ENCODE measurements at regions not wholly inside any gene's neighbourhood (a gene's known extent, or its start where the extent isn't known, plus 50 kb on each side); places are given as distances from the start of the nearest gene placed in this dataset.

DNA sequence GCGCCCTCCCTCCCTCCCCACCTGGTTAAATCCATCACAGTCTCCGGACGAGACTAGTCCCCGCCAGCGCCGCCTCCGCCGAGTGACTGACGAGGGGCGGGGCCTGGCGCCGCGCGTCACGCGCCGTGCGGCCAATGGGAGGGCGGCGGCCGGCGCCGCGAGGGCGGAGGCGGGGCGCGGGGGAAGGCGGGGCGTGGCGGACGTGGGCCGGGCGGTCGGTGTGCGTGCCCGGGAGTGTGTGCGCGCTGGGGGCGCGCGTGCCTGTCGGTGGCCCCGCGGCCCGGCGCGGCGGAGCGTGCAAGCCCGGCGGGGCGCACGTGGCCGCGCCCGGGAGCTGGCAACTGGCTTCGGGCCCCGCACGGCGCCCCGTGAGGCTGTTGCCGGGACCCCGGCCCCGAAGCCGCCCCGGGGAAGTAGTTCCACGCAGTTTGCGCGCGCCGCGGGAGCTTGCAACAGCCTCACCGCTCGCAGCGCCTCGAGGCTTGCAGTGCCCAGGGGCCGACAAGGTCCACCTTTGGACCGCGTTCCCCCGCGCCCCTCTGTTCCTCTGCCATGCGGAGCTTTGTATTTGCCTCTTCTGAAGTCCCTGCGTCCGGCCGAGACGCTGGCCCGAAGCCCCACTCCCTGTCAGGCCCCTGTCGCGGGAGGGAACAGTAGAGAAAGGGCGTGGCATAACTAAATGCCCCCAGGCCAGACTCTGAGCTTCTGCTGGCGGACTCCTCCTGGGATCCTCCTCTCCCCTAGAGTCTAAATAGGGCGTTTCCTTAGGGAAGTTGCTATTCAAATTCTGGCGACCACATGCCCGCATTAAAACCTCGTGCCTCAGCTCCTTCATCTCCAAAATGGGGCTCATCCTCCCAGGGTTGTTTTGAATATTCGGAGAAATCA lies 400.9 kb downstream of the SHQ1 start:
- Histone ChIP-seq H3K4me3 (ENCODE audit: low read depth, low read length, poor library complexity, severe bottlenecking) (peak overlapping the region; percentile 58), H3K36me3 (ENCODE audit: insufficient read depth, low read length, poor library complexity, severe bottlenecking) (no peaks in the 10 kb centered on the region), H3K9me3 (ENCODE audit: low read depth, low read length, poor library complexity, severe bottlenecking) (no peaks in the 10 kb centered on the region), H3K27me3 (replicated peaks; ENCODE audit: insufficient read depth, low read depth, low read length, poor library complexity) (no peaks in the 10 kb centered on the region), H3K27ac (ENCODE audit: low read depth, low read length, poor library complexity, severe bottlenecking) (no peak overlapping the region), H3K4me1 (ENCODE audit: insufficient read depth, low read length, poor library complexity, severe bottlenecking) (no peaks in the 10 kb centered on the region)
- intact Hi-C loops (cut with micrococcal nuclease; ENCODE audit: unreplicated experiment): loop anchor here (10.0 kb wide), 1 partner anchor 377 kb away; no protein-coding TSS in a partner anchor
- CTCF ChIA-PET: no interaction called here
- peak; percentile 84 for DNase-seq (ENCODE audit: low spot score)
- TF ChIP-seq CTCF (conservative IDR thresholded peaks at IDR 0.05; ENCODE audit: low read depth, low read length): no peak
- TF ChIP-seq EZH2 (IDR thresholded peaks at IDR 0.05; ENCODE audit: borderline replicate concordance, low read depth, low read length, poor library complexity, severe bottlenecking): no peak
- POLR2A ChIA-PET (ENCODE audit: low non-redundant PET): no interaction called here
- no TSS peak for BruUV-seq (replicated peaks)

DNA sequence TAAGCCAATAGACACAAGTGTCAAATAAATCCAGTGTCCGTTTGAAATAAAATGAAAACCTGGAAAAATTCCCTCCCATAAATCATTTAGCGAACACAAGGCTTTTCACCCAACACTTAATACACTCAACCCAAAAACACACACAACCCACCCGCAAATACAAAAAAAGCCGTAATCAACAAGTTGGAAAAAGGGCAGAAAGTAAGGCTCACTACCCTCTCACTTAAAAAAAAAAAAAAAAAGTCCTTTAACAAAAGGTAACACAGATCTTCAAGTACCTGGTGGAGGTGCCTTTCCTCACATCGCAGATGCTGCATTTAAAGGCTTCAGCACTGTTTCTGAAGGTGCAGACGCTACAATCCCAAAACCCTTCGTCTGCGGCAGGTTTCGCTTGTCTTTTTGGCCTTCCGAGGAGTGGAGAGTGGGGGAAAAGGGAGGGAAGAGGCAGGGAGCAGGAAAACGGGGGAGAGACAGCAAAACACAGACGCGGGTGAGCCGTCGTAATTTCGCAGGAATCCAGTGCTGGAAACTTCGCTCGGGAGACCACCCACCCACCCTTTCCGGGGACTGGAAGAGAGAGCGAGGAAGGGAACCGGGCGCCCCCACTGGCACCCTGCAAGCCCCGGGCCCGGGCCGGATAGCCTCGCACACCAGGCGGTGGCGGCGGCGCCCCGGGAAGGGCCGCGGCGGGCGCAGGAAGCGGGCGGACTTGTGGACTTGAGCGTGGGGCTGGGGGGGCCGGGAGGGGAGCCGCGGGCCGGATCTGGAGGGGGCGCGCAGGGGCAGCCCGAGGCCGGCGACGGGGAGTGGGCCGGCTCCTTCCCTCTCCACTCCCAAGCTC lies 401.8 kb downstream of the SHQ1 start, which contains the start of gene RYBP:
Gene RYBP, minus strand, starts transcription at position 404 of the 841 bp plus-strand sequence.
- TF ChIP-seq CTCF (conservative IDR thresholded peaks at IDR 0.05; ENCODE audit: low read depth, low read length): no peak
- TF ChIP-seq EZH2 (IDR thresholded peaks at IDR 0.05; ENCODE audit: borderline replicate concordance, low read depth, low read length, poor library complexity, severe bottlenecking): no peak
- ChIA-PET POLR2A (ENCODE audit: low non-redundant PET) (no interaction called here), CTCF (no interaction called here)
- H3K9me3 ChIP-seq (ENCODE audit: low read depth, low read length, poor library complexity, severe bottlenecking): no peaks in the 10 kb centered on the region
- H3K4me1 ChIP-seq (ENCODE audit: insufficient read depth, low read length, poor library complexity, severe bottlenecking): no peaks in the 10 kb centered on the region
- no peaks in the 10 kb centered on the region for H3K27me3 ChIP-seq (replicated peaks; ENCODE audit: insufficient read depth, low read depth, low read length, poor library complexity)
- no peaks in the 10 kb centered on the region for H3K36me3 ChIP-seq (ENCODE audit: insufficient read depth, low read length, poor library complexity, severe bottlenecking)
- no TSS peak for BruUV-seq (replicated peaks)
- peak within 1 kb of the TSS; percentile 70 for H3K27ac ChIP-seq (ENCODE audit: low read depth, low read length, poor library complexity, severe bottlenecking)
- peak within 1 kb of the TSS; percentile 58 for H3K4me3 ChIP-seq (ENCODE audit: low read depth, low read length, poor library complexity, severe bottlenecking)
- intact Hi-C loops (cut with micrococcal nuclease; ENCODE audit: unreplicated experiment): loop anchor here (10.0 kb wide), 1 partner anchor 378 kb away; no protein-coding TSS in a partner anchor
- peak; percentile 42 for DNase-seq (ENCODE audit: low spot score)

GRCh38 chr3:72445827-72446217 lies 402.4 kb downstream of the SHQ1 start:
- DNase-seq (ENCODE audit: low spot score): no peak
- BruUV-seq (replicated peaks): TSS peak; percentile 58
- H3K4me3 ChIP-seq (ENCODE audit: low read depth, low read length, poor library complexity, severe bottlenecking): peak overlapping the region; percentile 58
- H3K27ac ChIP-seq (ENCODE audit: low read depth, low read length, poor library complexity, severe bottlenecking): no peak overlapping the region
- intact Hi-C loops (cut with micrococcal nuclease; ENCODE audit: unreplicated experiment): loop anchor here (10.0 kb wide), 1 partner anchor 379 kb away; no protein-coding TSS in a partner anchor
- H3K27me3 ChIP-seq (replicated peaks; ENCODE audit: insufficient read depth, low read depth, low read length, poor library complexity): no peaks in the 10 kb centered on the region
- H3K9me3 ChIP-seq (ENCODE audit: low read depth, low read length, poor library complexity, severe bottlenecking): no peaks in the 10 kb centered on the region
- ChIA-PET POLR2A (ENCODE audit: low non-redundant PET) (no interaction called here), CTCF (no interaction called here)
- TF ChIP-seq EZH2 (IDR thresholded peaks at IDR 0.05; ENCODE audit: borderline replicate concordance, low read depth, low read length, poor library complexity, severe bottlenecking) (no peak), CTCF (conservative IDR thresholded peaks at IDR 0.05; ENCODE audit: low read depth, low read length) (no peak)
- H3K4me1 ChIP-seq (ENCODE audit: insufficient read depth, low read length, poor library complexity, severe bottlenecking): no peaks in the 10 kb centered on the region
- no peaks in the 10 kb centered on the region for H3K36me3 ChIP-seq (ENCODE audit: insufficient read depth, low read length, poor library complexity, severe bottlenecking)
